ENCODE measurements at regions not wholly inside any gene's neighbourhood (a gene's known extent, or its start where the extent isn't known, plus 50 kb on each side); places are given as distances from the start of the nearest gene placed in this dataset.

GRCh38 chr6:169406804-169407203 is 153.2 kb upstream of the THBS2 start:
- Histone ChIP-seq H3K36me3 (ENCODE audit: low read depth) (no peaks in the 10 kb centered on the region), H3K4me1 (ENCODE audit: low read depth) (no peaks in the 10 kb centered on the region), H3K4me3 (no peak overlapping the region), H3K9me3 (no peaks in the 10 kb centered on the region)
- DNase-seq, result no peak
- no peak for TF ChIP-seq CTCF (IDR thresholded peaks at IDR 0.05)
- intact Hi-C loops (cut with DNase I, micrococcal nuclease), result no loop called here
- ATAC-seq, result no peak

GRCh38 chr6:169406034-169406433 is 152.4 kb upstream of the THBS2 start:
- Histone ChIP-seq H3K9me3 (no peaks in the 10 kb centered on the region), H3K36me3 (ENCODE audit: low read depth) (no peaks in the 10 kb centered on the region), H3K4me1 (ENCODE audit: low read depth) (no peaks in the 10 kb centered on the region), H3K4me3 (no peak overlapping the region)
- intact Hi-C loops (cut with DNase I, micrococcal nuclease), result no loop called here
- ATAC-seq, result no peak
- TF ChIP-seq CTCF (IDR thresholded peaks at IDR 0.05), result no peak
- no peak for DNase-seq

GRCh38 chr6:169404828-169405227 is 151.2 kb upstream of the THBS2 start:
- Histone ChIP-seq H3K36me3 (ENCODE audit: low read depth) (no peaks in the 10 kb centered on the region), H3K4me3 (no peak overlapping the region), H3K4me1 (ENCODE audit: low read depth) (no peaks in the 10 kb centered on the region), H3K9me3 (no peaks in the 10 kb centered on the region)
- no peak for TF ChIP-seq CTCF (IDR thresholded peaks at IDR 0.05)
- intact Hi-C loops (cut with DNase I, micrococcal nuclease), result no loop called here
- no peak for ATAC-seq
- DNase-seq, result no peak

GRCh38 chr6:169398342-169399105 is 144.9 kb upstream of the THBS2 start:
- intact Hi-C loops (cut with DNase I, micrococcal nuclease), result no loop called here
- no peak for DNase-seq

GRCh38 chr6:169397684-169398083 is 144.0 kb upstream of the THBS2 start:
- no peak for DNase-seq
- intact Hi-C loops (cut with DNase I, micrococcal nuclease), result no loop called here
- Histone ChIP-seq H3K4me1 (ENCODE audit: low read depth) (no peaks in the 10 kb centered on the region), H3K36me3 (ENCODE audit: low read depth) (no peaks in the 10 kb centered on the region), H3K4me3 (no peak overlapping the region), H3K9me3 (no peaks in the 10 kb centered on the region)
- TF ChIP-seq CTCF (IDR thresholded peaks at IDR 0.05), result no peak
- no peak for ATAC-seq

More at GRCh38 chr6:169398342-169399105, 144.9 kb upstream of the THBS2 start:
- no peaks in the 10 kb centered on the region for H3K4me1 ChIP-seq (ENCODE audit: low read depth)
- H3K9me3 ChIP-seq, result no peaks in the 10 kb centered on the region
- TF ChIP-seq CTCF (IDR thresholded peaks at IDR 0.05), result no peak
- H3K36me3 ChIP-seq (ENCODE audit: low read depth), result no peaks in the 10 kb centered on the region
- no peak for ATAC-seq
- no peak overlapping the region for H3K4me3 ChIP-seq
